B cell (primary cell): ENCODE measurements at regions not wholly inside any gene's neighbourhood (a gene's known extent, or its start where the extent isn't known, plus 50 kb on each side); places are given as distances from the start of the nearest gene placed in this dataset.

Source experiments
- ATAC-seq: fragments of 200-7000 bp; cut with Tn5 transposase; one replicate; pipeline ENCODE4 v1.10.0; 2021; ENCODE audit warnings: low read depth, mild to moderate bottlenecking, moderate number of reproducible peaks, moderate library complexity
- CTCF ChIA-PET: fragments of 350-600 bp; sonication (Branson Sonifier 250); formaldehyde crosslinking; loops from one replicate; lab custom pipeline; 2021; ENCODE audit warnings: antibody characterized with exemption, inconsistent platforms; lab: Charles Lee
- POLR2A ChIA-PET: fragments of 350-600 bp; sonication (Branson Sonifier 250); formaldehyde crosslinking; loops from one replicate; lab custom pipeline; 2021; ENCODE audit warnings: antibody characterized with exemption; lab: Charles Lee
- DNase-seq: peaks from one replicate; pipeline ENCODE4 v3.0.0; 2013
- H2AFZ ChIP-seq: 2 replicates; pipeline ENCODE4 v1.6.1; 2012; ENCODE audit warnings: mild to moderate bottlenecking, low read depth, low read length; ENCODE audit not compliant: insufficient read depth, poor library complexity, severe bottlenecking
- H3K27ac ChIP-seq, 2 donors: 1 replicate in 1 of 2; 2 replicates in 1 of 2; pipeline ENCODE4 v1.5.1; 2012 to 2013; ENCODE audit warnings: low read length in 2 of 2, mild to moderate bottlenecking in 2 of 2, moderate library complexity in 1 of 2
- H3K27me3 ChIP-seq, 4 experiments: fragments of 200-600 bp in 1 of 4; sonication (generic) in 1 of 4; replicated peaks in 1 of 4; 1 replicate in 2 of 4; 2 replicates in 2 of 4; pipeline versions ENCODE4 v1.6.1 to v1.7.0; 2013 to 2016; ENCODE audit warnings: low read length in 3 of 4, mild to moderate bottlenecking in 2 of 4, mixed read lengths in 1 of 4, moderate library complexity in 1 of 4; ENCODE audit not compliant: insufficient read depth in 4 of 4, control insufficient read depth in 3 of 4; ENCODE audit errors: control extremely low read depth in 1 of 4
- H3K36me3 ChIP-seq, 2 experiments: replicated peaks in 1 of 2; 1 replicate in 1 of 2; 2 replicates in 1 of 2; pipeline versions ENCODE4 v1.6.1 to v1.7.1; 2013; ENCODE audit warnings: low read length in 1 of 2; ENCODE audit not compliant: insufficient read depth in 2 of 2, control insufficient read depth in 1 of 2; ENCODE audit errors: control extremely low read depth in 1 of 2, extremely low read depth in 1 of 2
- H3K4me1 ChIP-seq, 2 donors: fragments of 200-600 bp in 1 of 2; sonication (generic) in 1 of 2; 1 replicate in 1 of 2; 2 replicates in 1 of 2; pipeline versions ENCODE4 v1.5.1 to v1.6.1; 2013 to 2017; ENCODE audit warnings: low read length in 2 of 2; ENCODE audit not compliant: control insufficient read depth in 2 of 2, insufficient read depth in 2 of 2
- H3K4me2 ChIP-seq: replicated peaks from 2 replicates; pipeline ENCODE3; 2012; ENCODE audit warnings: mild to moderate bottlenecking, low read depth, low read length; ENCODE audit not compliant: poor library complexity, severe bottlenecking
- H3K4me3 ChIP-seq, 5 experiments: fragments of 200-600 bp in 1 of 5; sonication (generic) in 1 of 5; 1 replicate in 3 of 5; 2 replicates in 2 of 5; pipeline versions ENCODE4 v1.5.1 to v1.7.0; 2011 to 2016; ENCODE audit warnings: low read length in 4 of 5, mild to moderate bottlenecking in 4 of 5, low read depth in 2 of 5, control low read depth in 1 of 5, moderate library complexity in 1 of 5; ENCODE audit not compliant: insufficient read depth in 1 of 5; ENCODE audit errors: control extremely low read depth in 1 of 5, extremely low read depth in 1 of 5
- H3K79me2 ChIP-seq: fragments of 200-600 bp; sonication (generic); one replicate; pipeline ENCODE4 v1.6.0; 2016; ENCODE audit warnings: low read length; ENCODE audit not compliant: control insufficient read depth, insufficient read depth
- H3K9ac ChIP-seq: fragments of 200-600 bp; sonication (generic); 2 replicates; pipeline ENCODE4 v1.6.1; 2017; ENCODE audit warnings: mild to moderate bottlenecking, low read length, moderate library complexity
- H3K9me3 ChIP-seq, 3 donors: one replicate each; pipeline versions ENCODE4 v1.6.1 to v1.7.1; 2013; ENCODE audit warnings: low read length in 2 of 3; ENCODE audit not compliant: control insufficient read depth in 2 of 3, insufficient read depth in 1 of 3; ENCODE audit errors: control extremely low read depth in 1 of 3
- H4K20me1 ChIP-seq: 2 replicates; pipeline ENCODE4 v1.6.0; 2012; ENCODE audit warnings: mild to moderate bottlenecking, low read length; ENCODE audit not compliant: insufficient read depth, control insufficient read depth, poor library complexity, severe bottlenecking
- H3K27ac Mint-ChIP-seq: one replicate; pipeline ENCODE4 v1.8.0; 2021; ENCODE audit warnings: mixed read lengths
- H3K27me3 Mint-ChIP-seq: one replicate; pipeline ENCODE4 v1.8.0; 2021; ENCODE audit warnings: mixed read lengths
- H3K4me1 Mint-ChIP-seq: one replicate; pipeline ENCODE4 v1.8.0; 2021; ENCODE audit warnings: mixed read lengths
- H3K4me3 Mint-ChIP-seq: one replicate; pipeline ENCODE4 v1.8.0; 2021; ENCODE audit warnings: mixed read lengths
- H3K9me3 Mint-ChIP-seq: one replicate; pipeline ENCODE4 v1.8.0; 2022; ENCODE audit warnings: mixed read lengths; ENCODE audit not compliant: insufficient read depth
- CTCF ChIP-seq: fragments of 200-600 bp; IDR thresholded peaks from one replicate; pipeline ENCODE4 v1.8.0; 2022; ENCODE audit warnings: antibody characterized with exemption, mild to moderate bottlenecking
- EZH2 ChIP-seq: IDR thresholded peaks from 2 replicates; pipeline ENCODE4 v1.6.1; 2012; ENCODE audit warnings: borderline replicate concordance, low read depth, mild to moderate bottlenecking, moderate library complexity, low read length; ENCODE audit not compliant: insufficient read depth, poor library complexity, severe bottlenecking
- WGBS: methylation state at CpG from one replicate; pipeline ENCODE4 v1.1.5; 2013; ENCODE audit warnings: missing lambda C conversion rate; ENCODE audit not compliant: insufficient coverage; 5-methylcytosine and 5-hydroxymethylcytosine counted together
- intact Hi-C: fragments of 100-400 bp; cut with micrococcal nuclease; formaldehyde crosslinking; loops from one replicate; pipeline ENCODE4 v1.10.0; 2022

GRCh38 chr9:80951675-80952074, 737.7 kb downstream of the TLE1 start:
- Mint-ChIP-seq H3K4me3 (no peak overlapping the region), H3K4me1 (no peaks in the 10 kb centered on the region), H3K27ac (no peak overlapping the region), H3K9me3 (no peaks in the 10 kb centered on the region), H3K27me3 (no peaks in the 10 kb centered on the region)
- TF ChIP-seq EZH2 (no peak), CTCF (no peak)
- H3K79me2 ChIP-seq = no peaks in the 10 kb centered on the region
- WGBS = 91% methylated on average over 5 of the region's 7 CpGs
- no peaks in the 10 kb centered on the region for H3K36me3 ChIP-seq
- H3K4me2 ChIP-seq = no peak overlapping the region
- intact Hi-C loops = no loop called here
- no peak overlapping the region for H3K4me3 ChIP-seq
- no peaks in the 10 kb centered on the region for H3K9me3 ChIP-seq
- ATAC-seq (no peak), DNase-seq (no peak)
- no peaks in the 10 kb centered on the region for H4K20me1 ChIP-seq
- H2AFZ ChIP-seq = no peak overlapping the region
- no peak overlapping the region for H3K27ac ChIP-seq
- CTCF ChIA-PET = no interaction called here
- no peak overlapping the region for H3K9ac ChIP-seq
- H3K27me3 ChIP-seq = no peaks in the 10 kb centered on the region
- POLR2A ChIA-PET = no interaction called here
- no peaks in the 10 kb centered on the region for H3K4me1 ChIP-seq

- Histone ChIP-seq H3K4me1 (no peaks in the 10 kb centered on the region), H3K79me2 (no peaks in the 10 kb centered on the region), H3K27ac (no peak overlapping the region), H2AFZ (no peak overlapping the region), H3K36me3 (no peaks in the 10 kb centered on the region), H3K27me3 (no peaks in the 10 kb centered on the region), H3K9ac (no peak overlapping the region), H3K4me2 (no peak overlapping the region), H3K9me3 (no peaks in the 10 kb centered on the region), H3K4me3 (no peak overlapping the region), H4K20me1 (no peaks in the 10 kb centered on the region)
- Mint-ChIP-seq H3K27me3 (no peaks in the 10 kb centered on the region), H3K27ac (no peak overlapping the region), H3K4me3 (no peak overlapping the region), H3K9me3 (no peaks in the 10 kb centered on the region), H3K4me1 (no peaks in the 10 kb centered on the region)
- CTCF ChIA-PET = interaction anchor here (0.6 kb wide), 1 partner anchor 1926 kb away, joined by 3 read pairs; no protein-coding TSS in a partner anchor
- DNase-seq = no peak
- intact Hi-C loops = no loop called here
- WGBS = no CpG with 5 or more reads among the region's 4 CpGs
- POLR2A ChIA-PET = no interaction called here
- TF ChIP-seq EZH2 (no peak), CTCF (no peak)
- ATAC-seq = no peak
These were observed 740.5 kb downstream of the TLE1 start for GRCh38 chr9:80948876-80949275.
